ENCODE measurements at regions not wholly inside any gene's neighbourhood (a gene's known extent, or its start where the extent isn't known, plus 50 kb on each side); places are given as distances from the start of the nearest gene placed in this dataset.

DNA sequence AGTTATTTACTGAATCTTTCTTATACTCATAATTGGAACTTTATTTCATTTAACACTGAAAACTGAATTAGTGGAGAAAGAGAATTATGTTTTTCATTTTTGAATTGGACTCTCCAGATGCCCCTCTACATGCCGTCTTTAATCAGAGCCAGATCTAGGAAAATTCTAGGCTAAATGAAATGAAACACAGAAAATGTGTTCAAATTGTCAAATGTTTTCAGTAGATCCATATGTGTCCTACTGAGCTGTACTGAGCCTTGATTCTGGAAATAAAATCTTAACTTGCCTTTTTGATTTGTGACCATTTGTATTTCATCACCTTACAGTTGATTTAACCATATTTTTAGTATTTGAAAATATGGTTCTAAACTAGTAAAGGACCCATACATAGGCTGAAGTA lies 64.0 kb upstream of the GK2 start:
- no peak overlapping the region for H3K56ac ChIP-seq (ENCODE audit: extremely low read depth, insufficient read depth, low read length)
- H3K9ac ChIP-seq (ENCODE audit: low read depth, low read length) = no peak overlapping the region
- no peak overlapping the region for H3K4ac ChIP-seq (ENCODE audit: low read depth, low read length)
- in situ Hi-C loops (cut with MboI; ENCODE audit: low sequenced_read_pairs) (no loop called here), dilution Hi-C loops (cut with HindIII; ENCODE audit: low sequenced_read_pairs, unreplicated experiment) (no loop called here), intact Hi-C loops (cut with micrococcal nuclease) (no loop called here)
- whole genome bisulfite sequencing, 2 experiments (ENCODE audit: extremely low coverage in 2 of 2, insufficient read length in 1 of 2) = no CpG with 5 or more reads among the region's 1 CpG
- POLR2A ChIA-PET (ENCODE audit: unreplicated experiment) = no interaction called here
- H3K18ac ChIP-seq (ENCODE audit: low read depth, low read length) = no peak overlapping the region
- ATAC-seq (ENCODE audit: low read depth) = no peak
- H2BK120ac ChIP-seq (ENCODE audit: low read depth, low read length) = no peak overlapping the region
- no peak overlapping the region for H4K8ac ChIP-seq (ENCODE audit: low read depth in 2 of 2, low read length in 2 of 2)
- H2AFZ ChIP-seq (replicated peaks; ENCODE audit: low read length, poor library complexity) = no peak overlapping the region
- no peaks in the 10 kb centered on the region for H3K9me1 ChIP-seq (ENCODE audit: insufficient read depth, low read length)
- H2AK5ac ChIP-seq (ENCODE audit: low read depth, low read length) = no peak overlapping the region
- H4K91ac ChIP-seq (ENCODE audit: insufficient read depth, low read depth, low read length) = no peak overlapping the region
- no peak overlapping the region for H4K5ac ChIP-seq (ENCODE audit: low read depth, low read length)
- no peak for TF ChIP-seq CEBPB (IDR thresholded peaks at IDR 0.05; ENCODE audit: low read depth, low read length)
- no peak for TF ChIP-seq RAD21 (IDR thresholded peaks at IDR 0.05; ENCODE audit: low read length)
- no peak for TF ChIP-seq FOS (IDR thresholded peaks at IDR 0.05; ENCODE audit: low read depth, low read length)
- TF ChIP-seq SMC3 (IDR thresholded peaks at IDR 0.05; ENCODE audit: low read depth, low read length) = no peak
- TF ChIP-seq, protein P1, sequence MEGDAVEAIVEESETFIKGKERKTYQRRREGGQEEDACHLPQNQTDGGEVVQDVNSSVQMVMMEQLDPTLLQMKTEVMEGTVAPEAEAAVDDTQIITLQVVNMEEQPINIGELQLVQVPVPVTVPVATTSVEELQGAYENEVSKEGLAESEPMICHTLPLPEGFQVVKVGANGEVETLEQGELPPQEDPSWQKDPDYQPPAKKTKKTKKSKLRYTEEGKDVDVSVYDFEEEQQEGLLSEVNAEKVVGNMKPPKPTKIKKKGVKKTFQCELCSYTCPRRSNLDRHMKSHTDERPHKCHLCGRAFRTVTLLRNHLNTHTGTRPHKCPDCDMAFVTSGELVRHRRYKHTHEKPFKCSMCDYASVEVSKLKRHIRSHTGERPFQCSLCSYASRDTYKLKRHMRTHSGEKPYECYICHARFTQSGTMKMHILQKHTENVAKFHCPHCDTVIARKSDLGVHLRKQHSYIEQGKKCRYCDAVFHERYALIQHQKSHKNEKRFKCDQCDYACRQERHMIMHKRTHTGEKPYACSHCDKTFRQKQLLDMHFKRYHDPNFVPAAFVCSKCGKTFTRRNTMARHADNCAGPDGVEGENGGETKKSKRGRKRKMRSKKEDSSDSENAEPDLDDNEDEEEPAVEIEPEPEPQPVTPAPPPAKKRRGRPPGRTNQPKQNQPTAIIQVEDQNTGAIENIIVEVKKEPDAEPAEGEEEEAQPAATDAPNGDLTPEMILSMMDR (conservative IDR thresholded peaks at IDR 0.05; ENCODE audit: low read depth, low read length) = no peak
- H2BK20ac ChIP-seq (ENCODE audit: low read depth, low read length) = no peak overlapping the region
- H2BK15ac ChIP-seq (ENCODE audit: low read depth, low read length) = no peak overlapping the region
- no peaks in the 10 kb centered on the region for H3K4me1 ChIP-seq (ENCODE audit: control insufficient read depth, insufficient read depth, low read length)
- CTCF ChIA-PET = no interaction called here
- H3K4me2 ChIP-seq (ENCODE audit: low read depth, low read length) = no peak overlapping the region
- no TSS peak for BruUV-seq (replicated peaks)
- no peak overlapping the region for H3K4me3 ChIP-seq (ENCODE audit: insufficient read depth, low read depth, low read length)
- no peak overlapping the region for H2BK5ac ChIP-seq (ENCODE audit: low read depth, low read length, poor library complexity, severe bottlenecking)
- no peak overlapping the region for H3K14ac ChIP-seq (replicated peaks; ENCODE audit: low read depth, low read length)
- no peaks in the 10 kb centered on the region for H3K79me1 ChIP-seq (ENCODE audit: low read depth in 1 of 2, low read length in 2 of 2)
- H3K23ac ChIP-seq (ENCODE audit: low read depth, low read length) = no peak overlapping the region
- H3K27ac ChIP-seq (ENCODE audit: insufficient read depth, low read length) = no peak overlapping the region
- H3K27me3 ChIP-seq (ENCODE audit: control insufficient read depth, insufficient read depth, low read length) = no peaks in the 10 kb centered on the region
- no peak overlapping the region for H2AK9ac ChIP-seq (replicated peaks; ENCODE audit: low read depth, low read length, poor library complexity)
- no peaks in the 10 kb centered on the region for H3K9me3 ChIP-seq (ENCODE audit: control insufficient read depth, insufficient read depth, low read length)
- DNase-seq = no peak
- no peaks in the 10 kb centered on the region for H3K36me3 ChIP-seq (ENCODE audit: control insufficient read depth, insufficient read depth, low read length)
- no peaks in the 10 kb centered on the region for H4K20me1 ChIP-seq (ENCODE audit: insufficient read depth, low read length)

All from IMR-90 (cell line).